ENCODE measurements at regions not wholly inside any gene's neighbourhood (a gene's known extent, or its start where the extent isn't known, plus 50 kb on each side); places are given as distances from the start of the nearest gene placed in this dataset.

- WGBS, 2 donors, result 92 to 94% methylated on average over 9 of the region's 9 CpGs
- DNase-seq (ENCODE audit: low spot score in 2 of 2), result no peak
- intact Hi-C loops (cut with DNase I; ENCODE audit: low total_unique reads), result loop anchor here (10.0 kb wide), 1 partner anchor 1605 kb away; no protein-coding TSS in a partner anchor
- TF ChIP-seq POLR2A (IDR thresholded peaks at IDR 0.05), result no peak
- TF ChIP-seq, protein P1, sequence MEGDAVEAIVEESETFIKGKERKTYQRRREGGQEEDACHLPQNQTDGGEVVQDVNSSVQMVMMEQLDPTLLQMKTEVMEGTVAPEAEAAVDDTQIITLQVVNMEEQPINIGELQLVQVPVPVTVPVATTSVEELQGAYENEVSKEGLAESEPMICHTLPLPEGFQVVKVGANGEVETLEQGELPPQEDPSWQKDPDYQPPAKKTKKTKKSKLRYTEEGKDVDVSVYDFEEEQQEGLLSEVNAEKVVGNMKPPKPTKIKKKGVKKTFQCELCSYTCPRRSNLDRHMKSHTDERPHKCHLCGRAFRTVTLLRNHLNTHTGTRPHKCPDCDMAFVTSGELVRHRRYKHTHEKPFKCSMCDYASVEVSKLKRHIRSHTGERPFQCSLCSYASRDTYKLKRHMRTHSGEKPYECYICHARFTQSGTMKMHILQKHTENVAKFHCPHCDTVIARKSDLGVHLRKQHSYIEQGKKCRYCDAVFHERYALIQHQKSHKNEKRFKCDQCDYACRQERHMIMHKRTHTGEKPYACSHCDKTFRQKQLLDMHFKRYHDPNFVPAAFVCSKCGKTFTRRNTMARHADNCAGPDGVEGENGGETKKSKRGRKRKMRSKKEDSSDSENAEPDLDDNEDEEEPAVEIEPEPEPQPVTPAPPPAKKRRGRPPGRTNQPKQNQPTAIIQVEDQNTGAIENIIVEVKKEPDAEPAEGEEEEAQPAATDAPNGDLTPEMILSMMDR (IDR thresholded peaks at IDR 0.05), result no peak
- H3K4me3 ChIP-seq (ENCODE audit: low read depth, poor library complexity, severe bottlenecking), result no peak overlapping the region
Observed at GRCh38 chr2:205929246-205929942, 156.6 kb downstream of the INO80D start.

GRCh38 chr2:205925373-205926337, 160.3 kb downstream of the INO80D start:
- WGBS, 2 donors, result 12 to 15% methylated on average over 32 to 33 of the region's 33 CpGs
- no peak for TF ChIP-seq POLR2A (IDR thresholded peaks at IDR 0.05)
- TF ChIP-seq, protein P1 (IDR thresholded peaks at IDR 0.05), result peak in 1 of 3 donors; percentile 26
- intact Hi-C loops (cut with DNase I; ENCODE audit: low total_unique reads), result loop anchor here (10.0 kb wide), 1 partner anchor 1601 kb away; no protein-coding TSS in a partner anchor
- DNase-seq (ENCODE audit: low spot score in 2 of 2), result peak; percentile 50 to 94
- no peak overlapping the region for H3K4me3 ChIP-seq (ENCODE audit: low read depth, poor library complexity, severe bottlenecking)

DNA sequence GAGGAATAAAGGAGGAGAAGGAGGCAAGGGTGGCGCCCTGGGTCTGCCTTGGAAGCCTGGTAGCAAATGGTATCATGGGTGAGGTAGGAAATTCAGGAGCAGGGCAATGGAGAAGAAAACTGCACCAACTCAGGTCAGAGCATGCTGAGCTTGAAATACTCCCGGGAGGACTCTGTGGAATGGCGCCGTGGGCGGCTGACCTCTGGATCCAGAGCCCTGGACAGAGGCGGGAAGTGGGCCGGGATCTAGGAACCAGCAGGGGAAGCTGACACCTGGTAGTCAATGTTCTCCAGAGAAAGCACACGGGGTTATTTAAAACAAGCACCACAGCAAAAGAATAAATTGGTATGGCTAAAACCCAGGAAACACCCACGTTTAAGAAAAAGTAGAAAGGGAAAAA, 161.3 kb downstream of the INO80D start:
- WGBS, 2 donors, result 73 to 74% methylated on average over 9 of the region's 9 CpGs
- TF ChIP-seq POLR2A (IDR thresholded peaks at IDR 0.05), result no peak
- TF ChIP-seq, protein P1 (IDR thresholded peaks at IDR 0.05), result no peak
- no peak for DNase-seq (ENCODE audit: low spot score in 2 of 2)
- no peak overlapping the region for H3K4me3 ChIP-seq (ENCODE audit: low read depth, poor library complexity, severe bottlenecking)
- intact Hi-C loops (cut with DNase I; ENCODE audit: low total_unique reads), result loop anchor here (10.0 kb wide), 1 partner anchor 1600 kb away; no protein-coding TSS in a partner anchor

GRCh38 chr2:205915130-205915524, 170.8 kb downstream of the INO80D start:
- DNase-seq (ENCODE audit: low spot score in 2 of 2), result no peak
- intact Hi-C loops (cut with DNase I; ENCODE audit: low total_unique reads), result no loop called here
- TF ChIP-seq, protein P1 (IDR thresholded peaks at IDR 0.05), result no peak
- TF ChIP-seq POLR2A (IDR thresholded peaks at IDR 0.05), result no peak
- 95 to 96% methylated on average over 1 of the region's 1 CpG for WGBS, 2 donors
- H3K4me3 ChIP-seq (ENCODE audit: low read depth, poor library complexity, severe bottlenecking), result no peak overlapping the region

GRCh38 chr2:205914213-205915129, 171.5 kb downstream of the INO80D start:
- TF ChIP-seq POLR2A (IDR thresholded peaks at IDR 0.05), result no peak
- TF ChIP-seq, protein P1 (IDR thresholded peaks at IDR 0.05), result no peak
- WGBS, 2 donors, result 51 to 62% methylated on average over 4 of the region's 4 CpGs
- H3K4me3 ChIP-seq (ENCODE audit: low read depth, poor library complexity, severe bottlenecking), result no peak overlapping the region
- intact Hi-C loops (cut with DNase I; ENCODE audit: low total_unique reads), result no loop called here
- no peak for DNase-seq (ENCODE audit: low spot score in 2 of 2)

All from lower leg skin (tissue), 4 donors.